HepG2 (cell line): ENCODE measurements at regions not wholly inside any gene's neighbourhood (a gene's known extent, or its start where the extent isn't known, plus 50 kb on each side); places are given as distances from the start of the nearest gene placed in this dataset.

ENCODE experiments used
- ATAC-seq: fragments of 200-7000 bp; cut with Tn5 transposase; 3 replicates; pipeline ENCODE4 v1.9.1; 2020; ENCODE audit warnings: mild to moderate bottlenecking, moderate library complexity
- BruUV-seq: library from RNA; stranded (reverse); fragments of 400-500 nt; replicated peaks from 2 replicates; lab custom pipeline; 2021; lab: Mats Ljungman, UMichigan
- CTCF ChIA-PET: fragments of 300-600 bp; formaldehyde crosslinking; extraction: SDS; loops from one replicate; lab custom pipeline; 2021; ENCODE audit warnings: low total read pairs, inconsistent platforms, low intra/inter-chr PET ratio; lab: Yijun Ruan, JAX
- POLR2A ChIA-PET: fragments of 350-600 bp; sonication (Branson Sonifier 250); formaldehyde crosslinking; loops from one replicate; lab custom pipeline; 2020; ENCODE audit warnings: antibody characterized with exemption, inconsistent platforms; lab: Yijun Ruan, JAX
- DNase-seq: peaks from one replicate; pipeline ENCODE4 v3.0.0-alpha.2; 2015; ENCODE audit warnings: low spot score
- FAIRE-seq: peaks from 3 replicates; lab custom pipeline; 2011; peaks lifted over from hg19 to GRCh38; lab: Jason Lieb, UNC
- H2AFZ ChIP-seq: one replicate; pipeline ENCODE4 v1.6.1; 2011; ENCODE audit warnings: low read length, inconsistent platforms
- H3K27ac ChIP-seq: fragments of 300-600 bp; 3 replicates; pipeline ENCODE4 v1.8.0; 2011; ENCODE audit warnings: mixed run types, mild to moderate bottlenecking, mixed read lengths, low read length, inconsistent platforms; ENCODE audit not compliant: insufficient read depth; ENCODE audit errors: extremely low read length
- H3K27me3 ChIP-seq, 2 experiments: fragments of 200-600 bp in 1 of 2; 2 replicates in 1 of 2; 3 replicates in 1 of 2; pipeline versions ENCODE4 v1.6.0 to v1.8.0; 2011; ENCODE audit warnings: low read length in 2 of 2, mild to moderate bottlenecking in 2 of 2, moderate library complexity in 2 of 2, inconsistent platforms in 1 of 2; ENCODE audit not compliant: insufficient read depth in 2 of 2, control insufficient read depth in 1 of 2
- H3K36me3 ChIP-seq, 2 experiments: fragments of 200-600 bp in 1 of 2; replicated peaks in 1 of 2; 2 replicates in 1 of 2; 3 replicates in 1 of 2; pipeline versions ENCODE4 v1.5.1 to v1.8.0; 2011; ENCODE audit warnings: low read length in 2 of 2, inconsistent platforms in 1 of 2; ENCODE audit not compliant: insufficient read depth in 2 of 2, control insufficient read depth in 1 of 2
- H3K4me1 ChIP-seq: 2 replicates; pipeline ENCODE4 v1.5.1; 2012; ENCODE audit warnings: low read length, inconsistent platforms; ENCODE audit not compliant: insufficient read depth
- H3K4me2 ChIP-seq: 2 replicates; pipeline ENCODE4 v1.6.0; 2011; ENCODE audit warnings: low read depth, low read length, inconsistent platforms
- H3K4me3 ChIP-seq, 3 experiments: fragments of 200-600 bp in 1 of 3; sonication (generic), shearing (Covaris generic) in 1 of 3; replicated peaks in 1 of 3; 2 replicates each; pipeline ENCODE4 v1.5.1; 2011 to 2016; ENCODE audit warnings: low read length in 3 of 3, inconsistent platforms in 2 of 3, low read depth in 2 of 3, mild to moderate bottlenecking in 2 of 3, control low read depth in 1 of 3, mixed read lengths in 1 of 3; ENCODE audit not compliant: insufficient read depth in 1 of 3
- H3K79me2 ChIP-seq: one replicate; pipeline ENCODE4 v1.6.1; 2011; ENCODE audit warnings: low read length, inconsistent platforms; ENCODE audit not compliant: insufficient read depth
- H3K9ac ChIP-seq: 2 replicates; pipeline ENCODE4 v1.6.0; 2011; ENCODE audit warnings: mild to moderate bottlenecking, low read depth, low read length, inconsistent platforms; ENCODE audit not compliant: insufficient read depth
- H3K9me3 ChIP-seq: 2 replicates; pipeline ENCODE4 v1.5.1; 2012; ENCODE audit warnings: mild to moderate bottlenecking, low read length
- H4K20me1 ChIP-seq: 2 replicates; pipeline ENCODE4 v1.6.0; 2011; ENCODE audit warnings: inconsistent platforms, mild to moderate bottlenecking, low read length, moderate library complexity; ENCODE audit not compliant: insufficient read depth
- ATF4 ChIP-seq, 2 experiments: fragments of 450-650 bp in 1 of 2; sonication (generic) in 1 of 2; formaldehyde crosslinking; IDR thresholded peaks; 2 replicates each; pipeline versions ENCODE4 v1.5.0 to v1.8.0; 2020 to 2022; ENCODE audit warnings: mild to moderate bottlenecking in 1 of 2, missing genetic modification reagents in 1 of 2
- GMEB1 ChIP-seq: sonication (generic); formaldehyde crosslinking; IDR thresholded peaks from 2 replicates; pipeline ENCODE4 v1.5.1; 2020; ENCODE audit warnings: missing genetic modification reagents, mild to moderate bottlenecking, borderline replicate concordance
- HNRNPUL1 ChIP-seq: fragments of 200-400 bp; formaldehyde crosslinking; IDR thresholded peaks from 2 replicates; pipeline ENCODE4 v1.6.1; 2017; ENCODE audit warnings: low read depth, mild to moderate bottlenecking, low read length, moderate library complexity
- KLF11 ChIP-seq: IDR thresholded peaks from 2 replicates; pipeline ENCODE4 v1.6.1; 2016; ENCODE audit warnings: missing compliant biosample characterization
- NFE2L2 ChIP-seq: fragments of 150-350 bp; IDR thresholded peaks from 2 replicates; pipeline ENCODE4 v1.6.1; 2014; ENCODE audit warnings: low read length
- RARA ChIP-seq: IDR thresholded peaks from 2 replicates; pipeline ENCODE4 v1.6.1; 2016; ENCODE audit warnings: missing genetic modification reagents, missing compliant biosample characterization
- ZNF569 ChIP-seq: sonication (generic); formaldehyde crosslinking; IDR thresholded peaks from 2 replicates; pipeline ENCODE4 v1.5.0; 2020; ENCODE audit warnings: mild to moderate bottlenecking, missing genetic modification reagents, moderate library complexity, borderline replicate concordance
- WGBS: methylation state at CpG from one replicate; pipeline ENCODE4 v1.1.6; 2017; ENCODE audit warnings: low lambda C conversion rate; 5-methylcytosine and 5-hydroxymethylcytosine counted together
- in situ Hi-C: cut with HindIII; loops from 2 replicates; pipeline ENCODE4 v1.10.0; 2017; ENCODE audit warnings: low pct_unique_long_range_greater_than_20kb; ENCODE audit not compliant: extremely low pct_ligation_motif_present
- intact Hi-C: fragments of 100-400 bp; cut with micrococcal nuclease; formaldehyde crosslinking; loops from one replicate; pipeline ENCODE4 v1.10.0; 2022; ENCODE audit not compliant: unreplicated experiment

DNA sequence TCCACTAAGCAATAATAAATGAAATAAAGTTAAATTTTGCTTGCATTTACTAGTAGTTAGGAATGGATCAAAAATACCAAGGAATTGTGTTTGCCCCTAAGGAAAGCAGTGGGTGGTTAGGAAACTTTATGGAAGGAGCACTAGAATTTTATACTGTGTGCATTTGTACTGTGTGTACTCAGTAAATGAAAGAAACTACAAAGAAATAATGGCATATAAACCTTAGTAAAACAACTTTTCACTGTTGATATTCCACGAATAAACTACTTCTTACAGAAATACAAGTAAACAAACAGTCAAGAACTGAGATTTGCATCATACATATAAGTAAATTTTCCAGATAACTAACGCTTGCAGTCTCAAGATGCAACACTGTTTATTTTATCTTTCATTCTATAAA lies 103.7 kb upstream of the PARP8 start:
- Histone ChIP-seq H3K79me2 (no peaks in the 10 kb centered on the region), H2AFZ (no peak overlapping the region), H3K4me2 (no peak overlapping the region), H3K4me3 (no peak overlapping the region)
- no peak for ATAC-seq
- POLR2A ChIA-PET = no interaction called here
- intact Hi-C loops = no loop called here
- WGBS = 7% methylated on average over 2 of the region's 2 CpGs
- TF ChIP-seq NFE2L2 (no peak), ZNF569 (CRISPR knock-in tag) (no peak), GMEB1 (no peak), ATF4 (CRISPR knock-in tag; IDR thresholded peaks at IDR 0.05) (no peak)
- TF ChIP-seq, all 625 proteins: peak for 0
- Histone ChIP-seq H3K27me3 (no peaks in the 10 kb centered on the region), H3K9me3 (peaks cover 23% of the 10 kb centered on the region), H3K27ac (no peak overlapping the region), H3K36me3 (no peaks in the 10 kb centered on the region), H3K4me1 (no peaks in the 10 kb centered on the region), H3K9ac (no peak overlapping the region), H4K20me1 (no peaks in the 10 kb centered on the region)
- CTCF ChIA-PET = no interaction called here
- in situ Hi-C loops = no loop called here
- FAIRE-seq = no peak
- DNase-seq = no peak
- no TSS peak for BruUV-seq

GRCh38 chr5:50564079-50564478 lies 102.4 kb upstream of the PARP8 start:
- ATAC-seq (no peak), FAIRE-seq (no peak), DNase-seq (no peak)
- Histone ChIP-seq H3K36me3 (no peaks in the 10 kb centered on the region), H4K20me1 (no peaks in the 10 kb centered on the region), H3K27ac (no peak overlapping the region), H3K4me3 (no peak overlapping the region), H2AFZ (no peak overlapping the region), H3K9ac (no peak overlapping the region), H3K4me1 (no peaks in the 10 kb centered on the region), H3K79me2 (no peaks in the 10 kb centered on the region), H3K4me2 (no peak overlapping the region), H3K9me3 (peaks cover 37% of the 10 kb centered on the region), H3K27me3 (no peaks in the 10 kb centered on the region)
- ChIA-PET POLR2A (no interaction called here), CTCF (no interaction called here)
- in situ Hi-C loops = no loop called here
- 0% methylated on average over 2 of the region's 2 CpGs for WGBS
- intact Hi-C loops = no loop called here
- no peak for TF ChIP-seq HNRNPUL1
- no peak for TF ChIP-seq RARA (CRISPR knock-in tag)
- TF ChIP-seq KLF11 = no peak
- no TSS peak for BruUV-seq
